MG63 (cell line): ENCODE measurements at regions not wholly inside any gene's neighbourhood (a gene's known extent, or its start where the extent isn't known, plus 50 kb on each side); places are given as distances from the start of the nearest gene placed in this dataset.
"Not testable (repeated sequence)": the region's sequence is repeated elsewhere in the genome, so short reads cannot be mapped to it uniquely, and the experiment has no call there.

ENCODE experiments used
- DNase-seq: peaks from one replicate; pipeline ENCODE4 v3.0.0-alpha.2; 2020
- H3K27me3 ChIP-seq: fragments of 250-450 bp; sonication (Bioruptor Pico); 2 replicates; pipeline ENCODE4 v1.5.1; 2020; ENCODE audit warnings: mild to moderate bottlenecking, moderate library complexity
- H3K36me3 ChIP-seq: fragments of 250-450 bp; sonication (Bioruptor Pico); 2 replicates; pipeline ENCODE4 v1.5.1; 2020; ENCODE audit warnings: mild to moderate bottlenecking, moderate library complexity
- H3K4me3 ChIP-seq: fragments of 250-450 bp; sonication (Bioruptor Pico); 2 replicates; pipeline ENCODE4 v1.5.1; 2020; ENCODE audit warnings: mild to moderate bottlenecking, moderate library complexity
- H3K9me3 ChIP-seq: fragments of 250-450 bp; sonication (Bioruptor Pico); 2 replicates; pipeline ENCODE4 v1.5.1; 2020; ENCODE audit warnings: mild to moderate bottlenecking, moderate library complexity

DNA sequence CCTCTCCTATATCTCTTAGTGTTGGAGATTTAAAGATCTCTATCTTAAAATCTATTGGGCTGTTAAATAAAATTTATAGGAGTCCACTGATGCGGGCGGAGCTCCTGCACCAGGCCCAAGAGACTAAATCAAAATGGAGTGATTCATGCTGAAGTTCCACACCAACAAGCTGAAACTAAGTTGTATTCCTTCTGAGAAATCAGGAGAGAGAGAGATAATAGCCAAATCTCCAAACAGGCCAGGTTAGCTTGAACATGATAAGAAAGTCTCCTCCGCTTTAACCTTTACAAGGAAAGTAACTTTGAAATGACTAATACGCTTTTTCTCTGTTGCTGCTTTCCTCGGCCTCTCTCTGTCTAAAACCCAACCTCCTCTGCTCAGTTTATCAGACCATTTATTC is 241.9 kb upstream of the NBEA start:
- H3K4me3 ChIP-seq, result no peak overlapping the region
- H3K27me3 ChIP-seq, result no peaks in the 10 kb centered on the region
- no peaks in the 10 kb centered on the region for H3K36me3 ChIP-seq
- DNase-seq, result no peak
- H3K9me3 ChIP-seq, result no peaks in the 10 kb centered on the region

GRCh38 chr13:34701919-34702318 is 240.2 kb upstream of the NBEA start:
- Histone ChIP-seq H3K9me3 (no peaks in the 10 kb centered on the region), H3K36me3 (no peaks in the 10 kb centered on the region), H3K4me3 (no peak overlapping the region), H3K27me3 (no peaks in the 10 kb centered on the region)
- no peak for DNase-seq

DNA sequence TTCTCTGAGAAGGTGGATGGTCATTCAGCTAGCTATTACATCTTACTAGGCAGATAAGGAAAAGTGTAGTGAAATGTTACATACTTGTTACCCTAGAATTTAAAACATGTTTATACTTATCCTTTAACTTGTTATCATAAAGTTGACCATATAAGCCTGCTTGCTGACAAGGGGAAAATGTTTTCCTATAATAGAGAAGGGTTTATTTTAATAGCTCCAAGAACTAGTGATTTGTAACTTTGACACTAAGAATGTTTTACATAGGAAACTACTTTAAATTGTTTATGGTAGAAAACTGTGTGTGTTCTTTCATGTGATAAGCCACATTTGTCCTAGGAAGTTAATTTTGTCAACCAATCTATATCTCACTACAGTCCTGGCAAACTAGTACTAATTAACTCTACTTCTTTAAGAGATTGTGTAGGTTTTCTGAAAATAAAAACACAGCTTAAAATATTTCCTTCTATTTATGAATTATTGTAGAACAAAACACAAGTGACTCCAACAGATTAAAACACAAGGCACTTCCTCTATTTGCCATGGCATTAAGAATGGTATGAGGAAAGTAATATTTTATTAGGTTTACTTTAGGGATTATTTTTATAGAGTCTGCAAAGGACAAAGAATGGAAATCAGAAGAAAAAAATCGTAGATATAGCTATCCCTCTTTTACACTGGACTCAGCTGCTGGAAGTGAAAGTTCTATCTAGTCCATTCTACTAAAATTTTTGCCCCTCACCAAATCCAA is 233.3 kb upstream of the NBEA start:
- no peak overlapping the region for H3K4me3 ChIP-seq
- no peaks in the 10 kb centered on the region for H3K9me3 ChIP-seq
- no peaks in the 10 kb centered on the region for H3K27me3 ChIP-seq
- H3K36me3 ChIP-seq, result no peaks in the 10 kb centered on the region
- DNase-seq, result no peak

GRCh38 chr13:34719060-34719875 is 222.8 kb upstream of the NBEA start:
- Histone ChIP-seq H3K4me3 (no peak overlapping the region), H3K27me3 (no peaks in the 10 kb centered on the region; the same call in 1 of the 2 replicates), H3K9me3 (no peaks in the 10 kb centered on the region), H3K36me3 (no peaks in the 10 kb centered on the region)
- DNase-seq, result no peak

- Histone ChIP-seq H3K9me3 (no peaks in the 10 kb centered on the region), H3K27me3 (no peaks in the 10 kb centered on the region; the same call in 1 of the 2 replicates), H3K4me3 (no peak overlapping the region), H3K36me3 (no peaks in the 10 kb centered on the region)
- no peak for DNase-seq
Measured at GRCh38 chr13:34720618-34721017, 221.5 kb upstream of the NBEA start.

DNA sequence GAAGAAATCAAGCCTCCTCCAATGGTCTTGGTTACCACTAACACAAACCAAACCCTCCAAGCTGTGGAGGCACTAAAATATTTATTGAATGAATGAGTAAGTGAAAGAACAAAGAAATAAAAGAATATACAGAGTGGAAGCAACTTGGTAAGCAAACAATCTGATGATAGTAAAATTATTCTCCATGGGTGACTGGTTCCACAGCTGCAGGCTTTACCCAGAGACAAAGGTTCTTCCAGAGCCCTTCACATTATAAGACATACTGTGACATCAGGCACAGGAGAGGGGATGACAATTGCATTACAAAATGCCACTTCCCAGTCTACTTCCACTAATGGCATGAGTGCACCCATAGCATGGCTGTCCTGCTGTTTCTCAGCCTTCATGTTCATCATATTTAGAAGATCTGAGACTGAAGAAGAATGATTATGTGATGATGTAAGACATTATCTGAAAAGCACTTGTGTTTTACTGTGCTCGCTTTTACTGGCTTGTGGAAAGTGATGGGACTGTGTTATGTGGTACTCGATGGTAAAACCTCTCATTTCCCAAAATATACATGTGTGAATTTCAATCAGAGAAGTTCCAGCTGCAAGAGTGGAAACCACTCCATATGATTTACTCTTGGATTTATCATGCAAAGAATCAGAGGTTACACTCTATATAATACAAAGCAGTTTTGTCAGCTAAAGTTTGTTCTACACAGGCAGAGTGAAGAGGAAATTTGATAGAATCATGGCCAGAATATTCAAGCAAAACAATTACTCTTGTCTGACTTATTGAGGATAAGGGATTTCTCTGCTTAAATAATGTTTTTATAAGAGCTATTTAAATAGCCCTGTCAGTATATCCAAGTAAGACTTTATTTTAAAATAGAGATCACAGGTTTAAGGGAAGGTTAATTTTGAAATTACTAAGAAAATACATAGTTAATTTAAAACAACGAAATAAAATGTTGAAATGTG is 220.2 kb upstream of the NBEA start:
- no peak for DNase-seq
- H3K4me3 ChIP-seq, result no peak overlapping the region
- H3K36me3 ChIP-seq, result no peaks in the 10 kb centered on the region
- H3K9me3 ChIP-seq, result no peaks in the 10 kb centered on the region
- no peaks in the 10 kb centered on the region; the same call in 1 of the 2 replicates for H3K27me3 ChIP-seq

- Histone ChIP-seq H3K36me3 (no peaks in the 10 kb centered on the region), H3K9me3 (no peaks in the 10 kb centered on the region), H3K27me3 (no peaks in the 10 kb centered on the region; the same call in 1 of the 2 replicates), H3K4me3 (no peak overlapping the region)
- DNase-seq, result no peak
Measured at GRCh38 chr13:34722922-34723321, 219.1 kb upstream of the NBEA start.

DNA sequence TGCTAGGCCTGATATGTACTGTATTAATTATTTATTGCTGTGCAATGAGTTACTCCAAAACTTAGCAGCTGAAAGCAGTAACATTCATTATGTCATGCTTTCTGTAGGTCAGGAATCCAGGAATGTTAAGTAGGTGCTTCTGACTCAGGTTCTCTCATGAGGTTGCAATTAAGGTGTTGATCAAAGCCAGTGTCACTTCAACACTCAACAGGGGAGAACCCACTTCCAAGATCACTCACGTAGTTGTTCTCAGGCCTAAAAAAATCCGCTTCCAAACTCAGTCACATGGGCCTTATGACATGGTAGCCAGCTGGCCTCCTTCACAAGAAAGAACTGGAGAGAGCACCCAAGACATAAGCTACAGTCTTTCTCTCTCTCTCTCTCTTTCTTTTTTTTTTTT is 211.1 kb upstream of the NBEA start:
- H3K27me3 ChIP-seq, result no peaks in the 10 kb centered on the region
- H3K4me3 ChIP-seq, result no peak overlapping the region
- no peaks in the 10 kb centered on the region for H3K36me3 ChIP-seq
- no peaks in the 10 kb centered on the region for H3K9me3 ChIP-seq
- no peak for DNase-seq

- H3K4me3 ChIP-seq, result no peak overlapping the region
- DNase-seq, result peak; percentile 22
- no peaks in the 10 kb centered on the region for H3K27me3 ChIP-seq
- no peaks in the 10 kb centered on the region for H3K9me3 ChIP-seq
- H3K36me3 ChIP-seq, result no peaks in the 10 kb centered on the region
Measured at GRCh38 chr13:34731486-34731885, 210.6 kb upstream of the NBEA start.

DNA sequence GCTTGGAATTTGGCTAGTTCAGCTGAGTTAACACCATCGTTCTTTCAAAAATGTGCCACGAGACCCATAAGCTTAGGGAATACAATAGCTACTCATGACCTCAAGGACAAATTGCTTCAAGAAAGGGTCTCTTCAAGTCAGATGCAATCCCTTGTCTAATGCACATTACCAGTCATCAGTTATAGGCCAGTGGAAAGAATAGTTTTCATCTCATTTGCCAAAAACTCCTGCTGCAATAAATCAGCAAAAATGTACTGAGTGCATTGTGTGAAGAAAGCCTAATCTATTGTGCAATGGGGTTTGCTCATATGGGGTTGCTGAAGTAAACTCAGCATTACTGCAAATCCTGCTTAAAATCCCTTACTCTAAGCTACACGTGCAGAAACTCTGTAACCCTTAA is 208.3 kb upstream of the NBEA start:
- Histone ChIP-seq H3K36me3 (no peaks in the 10 kb centered on the region), H3K9me3 (no peaks in the 10 kb centered on the region), H3K27me3 (no peaks in the 10 kb centered on the region), H3K4me3 (no peak overlapping the region)
- no peak for DNase-seq

GRCh38 chr13:34734932-34735331 is 207.1 kb upstream of the NBEA start:
- Histone ChIP-seq H3K27me3 (no peaks in the 10 kb centered on the region), H3K9me3 (no peaks in the 10 kb centered on the region), H3K36me3 (no peaks in the 10 kb centered on the region), H3K4me3 (no peak overlapping the region)
- DNase-seq, result no peak

- H3K27me3 ChIP-seq, result no peaks in the 10 kb centered on the region
- no peak overlapping the region for H3K4me3 ChIP-seq
- H3K36me3 ChIP-seq, result no peaks in the 10 kb centered on the region
- H3K9me3 ChIP-seq, result no peaks in the 10 kb centered on the region
- DNase-seq, result no peak
Measured at GRCh38 chr13:34738254-34738992, 203.6 kb upstream of the NBEA start.

DNA sequence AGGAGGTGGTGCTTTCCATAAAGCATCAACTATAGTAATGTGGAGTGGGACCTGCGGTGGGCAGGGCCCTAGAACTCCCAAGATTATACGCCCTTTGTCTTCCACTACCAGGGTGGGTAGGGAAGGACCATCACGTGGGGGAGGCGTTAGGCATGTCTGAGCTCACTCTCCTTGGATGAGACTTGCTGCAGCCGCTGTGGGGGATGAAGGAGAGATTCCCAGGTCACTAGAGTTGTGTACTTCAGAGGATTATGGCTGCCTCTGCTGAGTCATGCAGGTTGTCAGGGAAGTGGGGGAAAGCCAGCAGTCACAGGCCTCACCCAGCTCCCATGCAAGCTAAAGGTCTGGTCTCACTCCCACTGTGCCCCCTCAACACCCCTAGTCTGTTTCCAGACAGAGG is 195.0 kb upstream of the NBEA start:
- H3K4me3 ChIP-seq, DNase-seq, H3K27me3 ChIP-seq, H3K9me3 ChIP-seq, H3K36me3 ChIP-seq: not testable (repeated sequence)

DNA sequence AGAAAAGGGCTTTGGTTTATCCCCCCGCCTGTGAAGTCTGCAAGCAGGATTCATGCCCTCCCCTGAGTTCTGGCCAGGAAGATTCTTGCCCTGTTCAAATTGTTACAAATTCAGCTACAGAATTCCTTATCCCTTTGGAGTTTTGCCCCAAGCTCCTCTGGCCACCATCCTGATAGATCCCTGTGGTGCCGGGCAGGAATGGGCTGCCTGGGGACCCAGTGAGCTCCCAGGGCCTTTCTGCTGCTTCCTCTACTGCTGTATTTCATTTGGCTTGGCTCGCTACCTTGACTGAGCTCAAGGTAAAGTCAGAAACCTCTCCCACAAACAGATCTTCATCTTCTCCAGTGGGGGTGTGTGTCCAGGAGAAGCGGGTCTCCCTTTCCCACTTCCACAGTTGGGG is 194.6 kb upstream of the NBEA start:
- no peak for DNase-seq
- no peak overlapping the region for H3K4me3 ChIP-seq
- no peaks in the 10 kb centered on the region for H3K9me3 ChIP-seq
- H3K36me3 ChIP-seq, result no peaks in the 10 kb centered on the region
- no peaks in the 10 kb centered on the region; the same call in 1 of the 2 replicates for H3K27me3 ChIP-seq

GRCh38 chr13:34748073-34748472 is 194.0 kb upstream of the NBEA start:
- H3K9me3 ChIP-seq, result no peaks in the 10 kb centered on the region
- no peak overlapping the region for H3K4me3 ChIP-seq
- no peaks in the 10 kb centered on the region for H3K36me3 ChIP-seq
- H3K27me3 ChIP-seq, result no peaks in the 10 kb centered on the region; the same call in 1 of the 2 replicates
- DNase-seq, result peak; percentile 49

DNA sequence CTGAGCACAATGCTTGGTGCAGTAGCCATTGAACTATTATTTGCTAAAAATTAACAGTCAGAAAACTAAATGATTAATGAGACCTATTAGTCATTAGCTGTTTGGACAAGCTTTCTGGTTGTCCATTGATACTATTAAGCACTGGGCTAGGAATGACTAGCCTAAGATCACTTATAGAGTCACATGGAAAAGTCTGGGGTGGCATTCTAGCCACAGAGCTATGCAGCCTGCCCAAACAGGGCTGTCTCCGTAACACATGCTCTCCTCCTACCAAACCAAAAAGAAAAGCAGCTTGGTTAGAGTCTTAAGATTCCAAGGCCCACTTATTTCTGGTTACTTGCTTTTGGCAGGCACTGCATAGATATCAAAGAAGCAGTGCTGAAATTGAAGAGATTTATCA is 193.5 kb upstream of the NBEA start:
- Histone ChIP-seq H3K9me3 (no peaks in the 10 kb centered on the region), H3K4me3 (no peak overlapping the region), H3K27me3 (no peaks in the 10 kb centered on the region; the same call in 1 of the 2 replicates), H3K36me3 (no peaks in the 10 kb centered on the region)
- DNase-seq, result no peak
